HG02571 (cell line): ENCODE measurements at regions not wholly inside any gene's neighbourhood (a gene's known extent, or its start where the extent isn't known, plus 50 kb on each side); places are given as distances from the start of the nearest gene placed in this dataset.
"Not testable (repeated sequence)": the region's sequence is repeated elsewhere in the genome, so short reads cannot be mapped to it uniquely, and the experiment has no call there.

Experiments used
- ATAC-seq: cut with Tn5 transposase; IDR thresholded peaks from one replicate; pipeline ENCODE4 v1.9.1; 2021; ENCODE audit warnings: mild to moderate bottlenecking, moderate library complexity; ENCODE audit not compliant: unreplicated experiment

DNA sequence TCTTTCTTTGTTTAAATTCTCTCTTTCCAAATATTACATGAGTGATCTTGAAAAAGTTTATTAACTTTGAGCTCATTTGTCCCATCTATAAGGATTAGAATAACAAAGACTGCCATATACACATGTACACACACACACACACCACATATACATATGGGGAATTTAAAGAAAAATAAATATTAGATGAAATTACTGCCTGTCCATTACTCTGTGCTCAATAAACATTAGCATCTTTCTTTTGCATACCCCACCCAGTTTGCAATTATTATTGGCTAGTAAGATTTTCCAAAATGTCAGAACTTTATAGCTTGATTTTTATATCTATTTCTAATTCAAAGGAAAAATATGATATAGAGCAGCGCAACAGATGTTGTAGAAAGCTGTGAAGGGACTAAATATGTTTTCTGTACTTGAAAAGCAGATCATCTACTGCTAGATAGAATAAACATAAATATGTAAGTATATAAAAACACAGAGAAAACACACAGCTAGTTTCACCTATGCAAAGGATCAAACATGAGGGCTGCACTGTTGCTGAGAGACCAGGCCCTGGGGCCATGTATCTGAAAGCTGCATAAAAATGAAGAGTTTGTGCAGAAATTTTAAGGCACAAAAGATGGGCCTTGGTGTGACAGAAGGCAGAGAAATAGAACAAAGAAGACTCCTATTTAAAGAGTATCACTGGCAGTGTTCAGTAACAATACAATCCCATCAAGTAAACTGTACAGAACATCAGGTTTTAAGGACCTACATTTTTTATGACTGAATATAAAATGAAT lies 114.2 kb upstream of the NECTIN3 start:
- ATAC-seq: no peak

DNA sequence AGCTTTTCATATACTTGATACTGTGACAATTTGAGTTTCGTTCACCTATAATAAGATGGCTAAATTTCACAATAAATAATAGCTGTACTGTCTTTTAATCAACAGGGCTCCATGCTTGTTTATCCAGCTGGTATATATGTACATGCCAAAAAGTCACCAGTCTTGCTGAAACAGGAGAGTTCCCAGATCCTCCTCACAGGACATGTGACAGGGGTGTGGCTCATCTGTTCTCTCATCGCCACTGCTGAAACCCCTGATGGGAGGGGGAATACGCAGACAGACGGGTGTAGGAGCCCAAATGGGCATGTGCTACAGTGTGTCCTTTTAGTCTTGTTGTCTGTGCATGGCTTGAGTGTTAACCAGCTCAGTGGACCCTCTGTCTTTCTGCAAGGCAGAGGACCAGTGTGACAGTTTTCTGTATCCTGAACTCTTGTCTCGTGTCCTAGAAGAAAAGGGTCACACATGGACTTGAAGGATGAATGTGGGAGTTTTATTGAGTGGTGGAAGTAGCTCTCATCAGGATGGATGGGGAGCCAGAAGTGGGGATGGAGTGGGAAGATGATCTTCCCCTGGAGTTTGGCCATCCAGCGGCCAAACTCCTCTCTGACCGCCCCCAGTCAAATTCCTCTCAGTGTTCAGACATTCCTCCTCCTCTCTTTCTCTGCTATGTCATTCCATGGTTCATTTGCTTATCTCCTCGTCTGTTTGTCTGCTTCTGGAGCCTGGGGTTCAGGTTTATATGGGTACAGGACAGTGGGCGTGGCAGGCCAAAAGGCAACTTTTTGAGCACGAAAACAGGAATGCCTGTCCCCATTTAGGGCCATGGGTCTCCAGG lies 113.1 kb upstream of the NECTIN3 start:
- ATAC-seq: no peak

DNA sequence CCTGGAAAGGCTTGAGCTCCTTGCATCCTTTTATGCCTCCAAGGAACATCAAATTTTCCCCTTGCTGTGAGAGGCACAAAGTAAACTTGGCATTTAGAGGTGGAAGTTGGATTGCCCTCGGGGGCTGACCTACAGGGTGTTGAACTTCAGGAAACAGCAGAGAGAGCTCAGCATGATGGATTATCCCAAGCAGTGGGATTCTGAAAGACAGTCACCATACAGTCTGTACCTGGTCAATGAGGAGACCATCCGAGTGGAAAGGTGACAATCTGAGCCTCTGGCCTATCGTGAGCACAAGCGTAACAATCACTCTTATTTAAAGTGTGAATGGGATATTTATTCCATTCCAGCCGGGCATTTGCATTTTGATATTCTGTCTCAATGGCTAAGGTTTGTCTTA lies 105.6 kb upstream of the NECTIN3 start:
- no peak for ATAC-seq

DNA sequence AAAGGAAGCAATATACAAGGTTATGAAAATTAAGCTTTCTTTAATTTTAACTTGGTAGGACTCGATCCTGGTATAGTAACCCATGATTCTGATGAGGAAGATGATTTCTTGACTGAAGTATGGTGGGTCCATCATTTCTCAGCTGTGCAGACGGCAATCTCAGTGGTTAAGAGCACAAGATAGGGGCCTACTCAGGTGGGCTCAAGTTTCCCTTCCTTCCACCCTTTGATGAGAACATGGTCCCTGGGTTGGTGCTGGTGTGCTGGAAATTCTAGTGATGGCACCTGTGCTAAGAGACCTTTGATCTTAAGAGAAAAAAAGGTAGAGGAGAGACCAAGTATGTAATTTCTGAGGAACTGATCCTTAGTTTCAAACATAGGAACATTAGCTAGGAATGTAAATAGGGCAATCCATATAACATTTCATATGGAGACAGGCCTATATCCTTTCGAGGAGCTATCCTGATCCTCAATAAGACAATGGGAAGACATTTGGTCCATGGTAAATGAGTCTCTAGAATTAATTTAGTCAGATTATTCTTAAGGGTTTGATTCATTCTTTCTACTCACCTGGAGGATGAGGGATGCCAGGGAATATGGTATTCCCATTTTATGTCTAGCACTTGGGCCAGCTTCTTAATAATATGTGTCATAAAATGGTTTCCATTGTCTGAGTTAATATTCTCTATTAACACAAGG lies 104.5 kb upstream of the NECTIN3 start:
- no peak for ATAC-seq

DNA sequence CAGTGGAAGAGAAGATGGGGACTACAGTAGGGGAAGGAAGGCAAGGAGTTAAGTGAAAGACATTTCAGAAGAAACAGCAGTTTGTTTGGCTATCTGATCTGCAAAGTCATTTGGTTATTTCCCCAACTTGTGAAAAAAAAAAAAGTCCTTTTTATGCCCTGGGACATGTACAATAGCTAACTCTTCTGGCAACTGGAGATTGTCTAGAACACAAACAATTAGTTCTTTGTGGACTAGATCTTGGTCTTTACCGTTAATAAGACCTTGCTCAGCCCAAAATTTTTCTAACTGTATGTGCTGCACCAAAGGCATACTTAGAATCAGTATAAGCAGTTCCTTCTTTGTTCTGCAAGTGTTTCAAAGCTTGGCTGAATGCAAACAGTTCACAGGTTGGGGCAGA lies 103.5 kb upstream of the NECTIN3 start:
- ATAC-seq: no peak

DNA sequence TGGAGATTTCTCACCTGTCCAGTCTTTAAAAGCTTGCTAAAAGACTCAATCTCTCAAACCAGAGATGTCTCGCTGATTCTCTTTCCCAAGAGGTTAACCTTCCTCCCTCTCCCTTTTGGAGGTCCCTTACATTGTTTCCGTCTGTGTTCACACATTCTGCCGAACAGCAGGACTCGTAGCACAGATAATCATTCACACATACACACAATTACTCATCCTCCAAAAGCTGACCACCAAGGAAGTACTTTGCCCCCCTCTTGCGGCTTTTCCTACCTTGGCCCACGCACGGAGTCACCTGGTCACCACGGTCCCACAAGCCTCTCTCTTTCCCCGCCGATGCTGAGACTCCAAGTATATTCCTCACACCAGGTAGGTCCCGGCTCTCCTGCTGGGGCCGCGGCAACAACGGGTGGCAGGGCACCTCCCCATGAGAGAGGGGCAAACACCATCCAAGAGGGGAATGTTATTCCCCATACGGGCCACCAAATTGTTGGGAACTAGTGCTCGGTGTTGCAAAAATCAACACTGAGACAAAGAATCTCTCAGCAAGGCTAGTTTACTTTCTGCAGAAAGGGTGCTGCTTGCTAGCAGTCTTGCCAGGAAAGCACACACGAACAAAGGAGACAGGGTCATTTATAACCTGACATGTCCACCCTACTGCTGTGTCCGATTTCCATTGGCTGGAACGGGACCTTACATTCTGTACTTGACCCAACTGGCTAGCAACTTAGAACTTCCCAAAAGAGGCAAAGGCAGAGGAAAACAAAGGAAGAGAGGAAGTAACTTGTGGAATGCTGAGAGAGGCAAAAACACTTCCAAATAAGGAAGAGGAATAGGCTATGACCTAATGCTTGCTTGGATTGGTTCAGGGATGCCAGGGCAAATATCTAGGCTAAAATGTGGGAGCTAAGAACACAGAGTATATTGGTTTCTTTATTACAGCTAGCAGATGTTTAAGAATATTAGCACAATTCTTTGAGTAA lies 102.1 kb upstream of the NECTIN3 start:
- no peak for ATAC-seq

DNA sequence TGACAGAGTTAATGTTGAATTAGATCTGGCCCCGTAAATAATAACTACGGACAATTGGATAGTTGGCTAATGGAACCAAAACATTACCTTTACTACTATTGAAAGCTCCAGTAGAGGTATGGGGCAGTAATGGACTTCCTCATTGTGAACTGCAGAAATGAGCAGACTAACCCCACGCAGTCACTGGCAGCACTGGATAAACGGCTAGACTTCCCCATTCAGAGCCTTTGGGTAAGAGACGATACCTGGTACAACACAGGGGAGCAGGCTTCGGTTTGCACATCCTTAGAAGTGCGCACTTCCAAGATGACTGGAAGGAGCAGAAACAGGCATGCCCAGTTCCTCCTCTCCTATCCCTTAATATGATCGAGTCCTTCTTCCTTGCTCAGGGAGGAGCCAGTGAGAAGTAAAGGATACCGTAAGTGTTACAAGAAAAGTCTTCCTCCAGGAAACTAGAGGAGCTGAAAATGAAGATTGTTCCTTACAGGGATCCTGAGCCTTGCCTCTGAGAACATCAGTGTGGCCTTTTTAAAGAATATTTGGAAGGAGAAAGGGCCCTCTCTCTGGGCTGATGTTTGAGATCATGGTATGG lies 100.5 kb upstream of the NECTIN3 start:
- ATAC-seq: no peak

DNA sequence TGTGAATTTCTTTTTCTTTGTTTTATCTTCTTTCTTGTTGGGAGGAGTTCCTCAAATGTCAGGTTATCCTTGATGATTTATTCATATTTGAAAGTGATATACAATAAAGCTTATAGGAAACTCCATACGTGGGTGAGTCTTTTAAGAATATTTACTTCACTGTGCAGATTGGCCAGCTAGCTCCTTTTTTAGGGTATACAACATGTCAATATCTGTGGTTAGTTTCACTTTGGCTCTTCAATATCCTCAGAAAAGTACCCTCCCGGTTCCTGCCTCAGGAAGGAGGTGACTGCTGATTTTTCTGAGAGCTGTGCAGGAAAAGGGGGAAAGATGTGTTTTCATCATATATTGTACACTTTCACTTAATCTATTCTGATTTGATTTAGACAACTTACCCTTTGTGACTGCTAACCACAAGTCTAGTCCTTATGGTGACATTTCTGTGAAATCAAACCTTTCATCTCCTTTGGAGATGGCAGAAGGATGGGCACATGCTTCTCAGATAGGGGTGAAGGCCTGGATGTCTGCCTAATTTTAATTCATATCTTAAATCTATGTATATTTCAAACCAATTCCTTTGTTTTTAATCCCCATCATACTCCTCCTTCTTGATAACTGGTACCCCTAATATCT lies 98.2 kb upstream of the NECTIN3 start:
- no peak for ATAC-seq

DNA sequence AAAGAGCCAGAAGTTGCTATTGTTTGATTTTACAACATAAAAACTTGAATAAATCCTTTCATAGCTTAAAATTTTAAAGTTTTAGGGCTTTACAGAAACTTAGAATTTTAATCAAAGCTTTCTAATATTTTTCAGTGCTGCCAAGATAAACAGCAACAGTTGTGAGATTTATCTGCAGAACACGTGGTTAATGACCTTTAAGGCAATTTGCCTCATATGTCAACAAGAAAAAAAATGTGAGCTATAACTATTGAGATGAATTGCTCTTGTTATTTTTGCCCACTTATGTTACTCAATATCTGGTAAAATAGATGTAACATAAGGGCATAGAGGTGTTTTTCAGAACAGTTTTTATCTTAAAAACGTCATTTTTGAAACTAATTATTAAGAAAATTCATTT lies 96.7 kb upstream of the NECTIN3 start:
- ATAC-seq: no peak

DNA sequence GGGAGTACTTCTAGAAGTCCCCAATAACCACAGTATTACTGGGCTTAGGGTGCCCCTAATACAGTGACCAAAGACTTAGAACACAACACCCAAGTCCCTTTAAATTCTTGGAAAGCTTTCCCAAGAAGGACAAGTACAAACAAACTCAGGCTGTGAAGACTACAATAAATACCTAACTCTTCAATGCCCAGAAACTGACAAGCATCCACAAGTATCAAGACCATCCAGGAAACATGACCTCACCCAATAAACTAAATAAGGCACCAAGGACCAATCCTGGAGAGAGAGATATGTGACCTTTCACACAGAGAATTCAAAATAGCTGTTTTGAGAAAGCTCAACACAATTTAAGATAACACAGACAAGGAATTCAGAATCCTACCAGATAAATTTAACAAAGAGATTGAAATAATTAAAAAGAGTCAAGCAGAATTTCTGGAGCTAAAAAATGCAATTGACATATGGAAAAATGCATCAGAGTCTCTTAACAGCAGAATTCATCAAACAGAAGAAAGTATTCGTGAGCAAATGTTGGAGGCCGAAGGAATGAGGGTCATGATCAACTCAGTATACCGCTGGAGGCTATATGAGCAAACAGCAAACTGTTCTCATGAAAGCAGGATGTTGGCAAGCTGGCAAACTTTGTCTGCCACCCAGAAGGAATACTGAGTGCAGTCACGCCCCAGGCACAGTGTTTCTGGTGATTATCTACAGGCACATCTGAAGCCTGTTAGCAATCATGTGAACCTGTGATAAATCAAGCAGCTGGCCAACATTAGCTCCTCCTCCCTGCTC lies 87.0 kb upstream of the NECTIN3 start:
- no peak for ATAC-seq

DNA sequence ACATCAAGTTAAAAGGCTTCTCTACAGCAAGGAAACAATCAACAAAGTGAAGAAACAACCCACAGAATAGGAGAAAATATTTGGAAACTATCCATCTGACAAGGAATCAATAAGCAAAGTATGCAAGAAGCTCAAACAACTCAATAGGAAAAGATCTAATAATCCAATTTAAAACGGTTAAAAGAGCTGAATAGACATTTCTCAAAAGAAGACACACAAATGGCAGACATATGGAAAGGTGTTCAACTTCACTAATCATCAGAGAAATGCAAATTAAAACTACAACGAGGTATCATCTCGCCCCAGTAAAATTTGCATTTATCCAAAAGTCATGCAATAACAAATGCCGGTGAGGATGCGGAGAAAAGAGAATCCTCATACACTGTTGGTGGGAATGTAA lies 82.2 kb upstream of the NECTIN3 start:
- ATAC-seq: no peak

DNA sequence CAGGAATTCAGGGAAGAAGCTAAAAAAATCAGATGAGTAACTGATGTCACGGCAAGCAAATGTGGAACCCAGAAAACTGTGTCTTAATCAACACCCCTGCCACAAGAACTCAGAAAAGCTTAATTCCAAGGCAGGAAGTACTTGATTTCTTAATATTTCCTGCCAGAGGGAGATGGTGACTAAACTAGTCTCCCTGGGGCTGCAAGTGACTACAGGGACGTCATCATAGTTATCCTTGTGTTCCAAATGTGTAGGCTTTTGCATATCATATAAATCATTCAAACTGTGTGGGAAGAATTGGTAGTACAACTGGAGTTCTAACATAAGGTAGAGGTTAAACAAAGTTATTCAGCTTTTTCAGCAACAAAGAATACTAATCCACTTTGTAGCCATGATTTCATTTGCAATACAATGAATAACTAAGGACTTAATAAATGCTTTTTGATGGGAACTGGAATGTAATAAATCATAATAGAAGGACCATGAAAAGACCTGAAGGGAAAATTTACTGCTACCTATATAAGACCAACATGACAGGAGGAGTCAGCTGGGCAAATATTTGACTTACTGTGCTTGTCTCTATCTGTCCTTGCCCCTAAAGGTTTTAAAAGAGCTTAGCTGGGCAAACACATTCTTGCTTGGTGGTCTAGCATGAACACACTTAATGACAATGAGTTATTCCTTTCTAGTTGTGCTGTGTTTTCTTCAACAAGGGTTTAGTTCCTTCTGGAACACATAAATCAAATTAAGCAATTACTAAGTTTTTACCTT lies 76.0 kb upstream of the NECTIN3 start:
- ATAC-seq: no peak

DNA sequence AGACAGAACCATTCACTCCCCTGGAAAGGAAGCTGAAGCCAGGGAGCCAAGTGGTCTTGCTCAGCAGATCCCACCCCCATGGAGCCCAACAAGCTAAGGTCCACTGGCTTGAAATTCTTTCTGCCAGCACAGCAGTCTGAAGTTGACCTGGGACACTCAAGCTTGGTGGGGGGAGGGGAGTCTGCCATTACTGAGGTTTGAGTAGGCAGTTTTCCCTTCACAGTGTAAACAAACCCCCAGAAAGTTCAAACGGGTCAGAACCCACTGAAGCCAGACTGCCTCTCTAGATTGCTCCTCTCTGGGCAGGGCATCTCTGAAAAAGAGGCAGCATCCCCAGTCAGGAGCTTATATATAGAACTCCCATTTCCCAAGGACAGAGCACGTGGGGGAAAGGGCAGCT lies 72.8 kb upstream of the NECTIN3 start:
- ATAC-seq: not testable (repeated sequence)

DNA sequence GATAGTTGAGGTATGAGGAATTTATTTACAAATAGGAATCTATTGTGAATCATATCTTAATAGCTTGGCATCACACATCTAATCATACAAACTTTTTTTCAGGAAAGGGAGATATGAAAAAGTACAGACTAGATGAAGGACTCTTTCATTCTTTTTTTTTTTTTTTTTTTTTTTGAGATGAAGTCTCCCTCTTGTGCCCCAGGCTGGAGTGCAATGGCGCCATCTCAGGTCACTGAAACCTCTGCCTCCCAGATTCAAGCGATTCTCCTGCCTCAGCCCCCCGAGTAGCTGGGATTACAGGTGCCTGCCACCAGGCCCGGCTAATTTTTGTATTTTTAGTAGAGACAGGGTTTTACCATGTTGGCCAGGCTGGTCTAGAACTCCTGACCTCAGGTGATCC lies 65.1 kb upstream of the NECTIN3 start:
- not testable (repeated sequence) for ATAC-seq

DNA sequence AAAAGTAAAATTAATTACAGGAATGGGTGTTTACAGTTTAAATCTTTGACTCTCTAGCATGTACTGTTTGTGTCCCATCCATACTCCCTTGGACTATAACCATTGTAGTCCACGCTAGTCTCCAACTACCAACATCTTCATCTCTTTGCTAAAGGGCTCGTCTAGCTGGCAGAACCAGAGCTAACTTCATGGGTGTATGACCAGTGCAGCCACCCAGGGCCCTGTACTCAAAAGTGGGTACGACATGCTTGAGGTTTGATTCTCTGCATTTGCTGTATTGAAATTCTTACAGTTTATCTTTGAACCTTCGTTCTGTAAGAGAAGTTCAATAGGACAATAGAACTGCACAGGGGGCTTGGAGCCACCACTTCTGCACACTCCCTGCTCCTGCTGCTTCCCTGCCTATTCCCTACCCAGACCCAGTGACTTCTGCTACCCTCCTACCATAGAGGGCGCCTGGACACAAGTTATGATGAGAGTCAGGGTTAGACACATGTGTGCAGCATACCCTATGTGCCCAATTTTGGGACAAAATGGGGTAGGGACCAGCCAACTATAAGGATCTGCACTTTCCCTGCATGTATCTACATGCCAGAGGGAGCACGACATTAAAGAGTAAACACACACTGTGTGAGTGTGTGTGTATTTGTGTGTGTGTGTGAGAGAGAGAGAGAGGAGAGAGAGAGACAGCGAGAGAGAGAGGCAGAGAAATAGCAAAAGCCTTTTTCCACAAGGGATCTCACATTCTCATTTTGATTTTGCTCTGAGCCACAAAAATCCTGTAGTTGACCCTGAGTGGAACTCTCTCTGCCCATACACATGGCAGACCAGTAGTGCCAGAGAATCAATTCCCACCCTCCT lies 59.0 kb upstream of the NECTIN3 start:
- ATAC-seq: no peak
